ENCODE measurements at regions not wholly inside any gene's neighbourhood (a gene's known extent, or its start where the extent isn't known, plus 50 kb on each side); places are given as distances from the start of the nearest gene placed in this dataset.
A peak's percentile ranks its signal among the peaks of the same experiment; 100 is the strongest.

DNA sequence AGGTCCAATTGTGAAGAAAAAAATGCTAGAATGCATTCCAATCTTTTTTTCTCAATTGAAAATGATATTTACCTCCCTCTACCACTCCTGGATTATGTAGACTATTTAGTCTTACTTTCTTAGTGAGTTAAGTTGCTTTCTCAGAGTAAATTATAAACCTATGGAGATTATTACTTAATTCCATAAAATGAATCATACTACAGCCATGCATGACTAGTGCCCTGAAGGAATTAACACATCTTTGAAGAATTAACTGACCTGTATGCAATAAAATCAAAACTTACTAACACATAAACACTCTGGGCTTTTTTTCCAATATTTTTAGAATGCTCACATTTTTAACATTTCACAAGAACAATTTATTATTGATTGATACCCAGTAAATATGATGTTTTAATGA lies 379.4 kb upstream of the DACH1 start:
- Histone ChIP-seq H3K4ac (ENCODE audit: low read depth, low read length) (no peak overlapping the region), H2AFZ (ENCODE audit: insufficient read depth, low read length, poor library complexity) (no peak overlapping the region), H2BK5ac (ENCODE audit: low read depth, low read length, poor library complexity) (no peak overlapping the region), H2AK5ac (ENCODE audit: low read length) (no peak overlapping the region), H3K36me3 (ENCODE audit: control insufficient read depth in 1 of 2, insufficient read depth in 2 of 2, low read length in 2 of 2) (no peaks in the 10 kb centered on the region), H3K18ac (ENCODE audit: low read length) (no peak overlapping the region), H3K79me2 (ENCODE audit: control insufficient read depth, insufficient read depth, low read length, poor library complexity) (no peaks in the 10 kb centered on the region), H3K23ac (ENCODE audit: low read length) (no peak overlapping the region), H2BK12ac (ENCODE audit: low read length) (no peak overlapping the region), H4K8ac (ENCODE audit: low read depth, low read length) (no peak overlapping the region), H3K4me1 (ENCODE audit: control insufficient read depth in 1 of 2, insufficient read depth in 2 of 2, low read length in 2 of 2) (no peaks in the 10 kb centered on the region), H4K12ac (ENCODE audit: low read depth, low read length) (no peak overlapping the region), H3K9ac (ENCODE audit: low read length) (no peak overlapping the region), H3K79me1 (ENCODE audit: low read length) (no peaks in the 10 kb centered on the region), H3K4me2 (ENCODE audit: low read length) (no peak overlapping the region), H2BK120ac (ENCODE audit: insufficient read depth, low read length, poor library complexity) (no peak overlapping the region), H3K27ac (ENCODE audit: low read depth, low read length) (no peak overlapping the region), H3K4me3 (ENCODE audit: low read depth, low read length) (no peak overlapping the region), H4K91ac (ENCODE audit: low read depth, low read length) (no peak overlapping the region), H3K14ac (ENCODE audit: low read length) (no peak overlapping the region), H3K9me3 (ENCODE audit: insufficient read depth, low read depth, low read length) (no peaks in the 10 kb centered on the region), H3K27me3 (ENCODE audit: insufficient read depth, low read length) (no peaks in the 10 kb centered on the region)
- DNase-seq: peak in 1 of 2 donors; percentile 1

DNA sequence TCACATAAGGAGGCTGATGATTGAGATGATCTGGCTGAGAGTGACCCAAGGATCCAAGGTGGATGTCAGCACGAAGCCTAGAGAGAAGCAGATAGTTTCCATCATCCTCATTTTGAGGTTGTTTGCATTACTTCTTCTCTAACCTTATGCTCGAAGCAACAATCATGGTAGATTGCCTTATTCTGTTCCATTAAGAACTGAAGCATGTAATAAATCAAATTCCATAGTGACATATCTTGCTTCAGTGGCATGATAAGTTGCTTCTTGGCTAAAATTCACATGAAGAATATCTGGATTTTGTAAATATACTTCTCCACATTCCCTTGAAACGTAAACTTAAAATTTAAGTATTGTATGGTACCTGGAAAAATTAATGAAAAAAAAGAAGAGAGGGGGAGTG lies 377.8 kb upstream of the DACH1 start:
- Histone ChIP-seq H4K8ac (ENCODE audit: low read depth, low read length) (no peak overlapping the region), H3K4me3 (ENCODE audit: low read depth, low read length) (no peak overlapping the region), H2BK5ac (ENCODE audit: low read depth, low read length, poor library complexity) (no peak overlapping the region), H3K23ac (ENCODE audit: low read length) (no peak overlapping the region), H3K27me3 (ENCODE audit: insufficient read depth, low read length) (no peaks in the 10 kb centered on the region), H3K36me3 (ENCODE audit: control insufficient read depth in 1 of 2, insufficient read depth in 2 of 2, low read length in 2 of 2) (no peaks in the 10 kb centered on the region), H3K79me2 (ENCODE audit: control insufficient read depth, insufficient read depth, low read length, poor library complexity) (no peaks in the 10 kb centered on the region), H3K18ac (ENCODE audit: low read length) (no peak overlapping the region), H2BK12ac (ENCODE audit: low read length) (no peak overlapping the region), H3K9me3 (ENCODE audit: insufficient read depth, low read depth, low read length) (no peaks in the 10 kb centered on the region), H4K91ac (ENCODE audit: low read depth, low read length) (no peak overlapping the region), H3K4ac (ENCODE audit: low read depth, low read length) (no peak overlapping the region), H3K79me1 (ENCODE audit: low read length) (no peaks in the 10 kb centered on the region), H3K4me1 (ENCODE audit: control insufficient read depth in 1 of 2, insufficient read depth in 2 of 2, low read length in 2 of 2) (no peaks in the 10 kb centered on the region), H2AK5ac (ENCODE audit: low read length) (no peak overlapping the region), H3K9ac (ENCODE audit: low read length) (no peak overlapping the region), H3K14ac (ENCODE audit: low read length) (no peak overlapping the region), H2BK120ac (ENCODE audit: insufficient read depth, low read length, poor library complexity) (no peak overlapping the region), H4K12ac (ENCODE audit: low read depth, low read length) (no peak overlapping the region), H3K4me2 (ENCODE audit: low read length) (no peak overlapping the region), H2AFZ (ENCODE audit: insufficient read depth, low read length, poor library complexity) (no peak overlapping the region), H3K27ac (ENCODE audit: low read depth, low read length) (no peak overlapping the region)
- WGBS (ENCODE audit: extremely low coverage, insufficient coverage, insufficient read length): no CpG with 5 or more reads among the region's 3 CpGs
- no peak for DNase-seq

DNA sequence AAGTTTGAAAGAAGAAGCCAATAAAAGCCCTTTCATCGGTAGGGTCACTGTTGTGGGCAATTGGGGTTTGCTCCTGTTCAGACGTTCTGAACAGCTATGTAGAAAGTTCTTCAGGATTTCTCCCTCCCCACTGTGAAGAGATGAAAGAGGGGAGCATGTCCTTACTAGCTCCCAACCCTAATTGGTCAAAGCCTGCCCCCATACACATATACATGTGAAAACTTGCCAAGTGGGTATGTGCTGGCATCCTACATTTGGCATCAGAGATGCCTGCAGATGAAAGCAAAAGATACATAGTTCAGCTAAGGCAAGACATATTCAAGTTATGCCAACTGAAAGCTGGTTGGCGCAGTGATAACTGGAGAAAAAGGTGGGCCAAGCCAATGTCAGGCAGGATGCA lies 363.1 kb upstream of the DACH1 start:
- Histone ChIP-seq H3K4ac (ENCODE audit: low read depth, low read length) (no peak overlapping the region), H2BK12ac (ENCODE audit: low read length) (no peak overlapping the region)

DNA sequence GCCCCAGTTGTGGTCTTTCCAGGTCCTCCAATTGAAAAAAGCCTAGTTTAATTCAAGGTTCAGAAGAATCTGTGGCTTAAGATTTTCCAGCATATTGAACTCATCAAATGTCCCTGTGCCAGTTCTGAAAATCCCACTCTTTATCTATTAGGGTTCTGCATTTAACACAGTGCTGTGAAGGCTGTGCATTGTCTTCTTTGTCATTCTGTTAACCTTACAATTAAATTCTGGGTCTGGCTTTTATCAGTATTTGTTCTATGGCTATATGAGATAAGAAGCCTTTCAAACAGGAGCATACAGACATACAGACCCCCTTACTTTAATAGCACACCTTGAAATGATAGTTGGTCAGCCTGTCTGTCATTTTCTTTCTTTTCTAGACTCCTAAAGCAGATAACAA lies 362.1 kb upstream of the DACH1 start:
- Histone ChIP-seq H3K27ac (ENCODE audit: low read depth, low read length) (no peak overlapping the region), H2AK5ac (ENCODE audit: low read length) (no peak overlapping the region), H3K4me2 (ENCODE audit: low read length) (no peak overlapping the region), H3K4me3 (ENCODE audit: low read depth, low read length) (no peak overlapping the region), H2BK5ac (ENCODE audit: low read depth, low read length, poor library complexity) (no peak overlapping the region), H4K8ac (ENCODE audit: low read depth, low read length) (no peak overlapping the region), H3K9ac (ENCODE audit: low read length) (no peak overlapping the region), H3K14ac (ENCODE audit: low read length) (no peak overlapping the region), H4K12ac (ENCODE audit: low read depth, low read length) (no peak overlapping the region), H3K36me3 (ENCODE audit: control insufficient read depth in 1 of 2, insufficient read depth in 2 of 2, low read length in 2 of 2) (no peaks in the 10 kb centered on the region), H3K4ac (ENCODE audit: low read depth, low read length) (no peak overlapping the region), H4K91ac (ENCODE audit: low read depth, low read length) (no peak overlapping the region), H3K79me1 (ENCODE audit: low read length) (no peaks in the 10 kb centered on the region), H3K9me3 (ENCODE audit: insufficient read depth, low read depth, low read length) (no peaks in the 10 kb centered on the region), H2BK12ac (ENCODE audit: low read length) (no peak overlapping the region), H3K18ac (ENCODE audit: low read length) (no peak overlapping the region), H3K23ac (ENCODE audit: low read length) (no peak overlapping the region), H3K79me2 (ENCODE audit: control insufficient read depth, insufficient read depth, low read length, poor library complexity) (no peaks in the 10 kb centered on the region), H3K4me1 (ENCODE audit: control insufficient read depth in 1 of 2, insufficient read depth in 2 of 2, low read length in 2 of 2) (no peaks in the 10 kb centered on the region), H3K27me3 (ENCODE audit: insufficient read depth, low read length) (no peaks in the 10 kb centered on the region), H2AFZ (ENCODE audit: insufficient read depth, low read length, poor library complexity) (no peak overlapping the region), H2BK120ac (ENCODE audit: insufficient read depth, low read length, poor library complexity) (no peak overlapping the region)
- DNase-seq: no peak

More for the DNA sequence above, 363.1 kb upstream of the DACH1 start:
- Histone ChIP-seq H3K4me1 (ENCODE audit: control insufficient read depth in 1 of 2, insufficient read depth in 2 of 2, low read length in 2 of 2) (no peaks in the 10 kb centered on the region), H3K36me3 (ENCODE audit: control insufficient read depth in 1 of 2, insufficient read depth in 2 of 2, low read length in 2 of 2) (no peaks in the 10 kb centered on the region), H4K8ac (ENCODE audit: low read depth, low read length) (no peak overlapping the region), H3K4me3 (ENCODE audit: low read depth, low read length) (no peak overlapping the region), H3K27me3 (ENCODE audit: insufficient read depth, low read length) (no peaks in the 10 kb centered on the region), H2AFZ (ENCODE audit: insufficient read depth, low read length, poor library complexity) (no peak overlapping the region), H3K14ac (ENCODE audit: low read length) (no peak overlapping the region), H3K79me2 (ENCODE audit: control insufficient read depth, insufficient read depth, low read length, poor library complexity) (no peaks in the 10 kb centered on the region), H2AK5ac (ENCODE audit: low read length) (no peak overlapping the region), H4K12ac (ENCODE audit: low read depth, low read length) (no peak overlapping the region), H3K9ac (ENCODE audit: low read length) (no peak overlapping the region), H3K18ac (ENCODE audit: low read length) (no peak overlapping the region), H3K27ac (ENCODE audit: low read depth, low read length) (no peak overlapping the region), H2BK5ac (ENCODE audit: low read depth, low read length, poor library complexity) (no peak overlapping the region), H3K79me1 (ENCODE audit: low read length) (no peaks in the 10 kb centered on the region), H3K23ac (ENCODE audit: low read length) (no peak overlapping the region), H2BK120ac (ENCODE audit: insufficient read depth, low read length, poor library complexity) (no peak overlapping the region), H3K4me2 (ENCODE audit: low read length) (no peak overlapping the region), H4K91ac (ENCODE audit: low read depth, low read length) (no peak overlapping the region), H3K9me3 (ENCODE audit: insufficient read depth, low read depth, low read length) (no peaks in the 10 kb centered on the region)
- no CpG with 5 or more reads among the region's 3 CpGs for WGBS (ENCODE audit: extremely low coverage, insufficient coverage, insufficient read length)
- no peak for DNase-seq
